ENCODE measurements at regions not wholly inside any gene's neighbourhood (a gene's known extent, or its start where the extent isn't known, plus 50 kb on each side); places are given as distances from the start of the nearest gene placed in this dataset.

DNA sequence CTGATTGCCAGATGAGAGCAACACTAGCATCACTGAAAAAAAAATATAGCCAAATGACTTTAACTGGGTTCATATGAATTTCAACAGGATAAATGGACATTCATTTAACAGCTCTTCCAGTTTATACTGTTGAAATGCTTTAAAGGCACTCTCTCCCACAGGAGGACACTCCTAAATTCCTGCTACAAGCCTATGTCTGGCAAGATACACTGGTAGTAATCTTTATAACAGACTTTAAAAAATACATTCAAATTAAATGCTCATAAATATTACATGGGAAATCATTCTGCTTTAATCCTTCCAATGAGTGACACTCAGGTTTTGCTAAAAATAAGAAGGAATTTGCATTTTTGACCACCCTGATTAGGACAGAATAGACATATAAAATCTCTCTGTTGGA, 526.7 kb upstream of the ADAMTS5 start:
- no peak overlapping the region for H2AFZ ChIP-seq (ENCODE audit: low read depth, low read length, severe bottlenecking)
- TF ChIP-seq EZH2phosphoT487 (conservative IDR thresholded peaks at IDR 0.05; ENCODE audit: low read length) (no peak), CTCF (IDR thresholded peaks at IDR 0.05; ENCODE audit: insufficient read depth, low read length, poor library complexity, severe bottlenecking) (no peak)
- no peaks in the 10 kb centered on the region for H3K27me3 ChIP-seq (ENCODE audit: low read length)

DNA sequence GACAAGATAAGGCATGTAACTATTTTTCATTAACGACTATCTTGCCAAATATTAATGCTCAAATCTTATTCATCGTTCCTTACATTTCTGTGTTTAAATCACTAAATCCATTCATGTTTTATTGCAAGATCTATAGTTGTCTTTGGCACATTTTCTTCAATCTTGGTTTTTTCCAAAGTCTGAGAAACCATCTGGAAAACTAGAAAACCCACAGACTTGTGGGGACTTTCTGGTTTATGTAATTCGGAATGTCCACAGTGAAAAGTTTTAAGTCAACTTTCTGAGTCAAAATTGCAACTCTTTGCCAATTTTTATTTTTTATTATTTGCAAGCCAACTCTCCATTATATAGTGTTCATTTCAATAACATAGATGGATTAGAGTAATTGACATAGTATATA, 520.8 kb upstream of the ADAMTS5 start:
- no peaks in the 10 kb centered on the region for H3K79me2 ChIP-seq (ENCODE audit: insufficient read depth, low read length)
- H3K27me3 ChIP-seq (ENCODE audit: low read length): no peaks in the 10 kb centered on the region
- no peak overlapping the region for H3K4me2 ChIP-seq (ENCODE audit: low read depth, low read length, poor library complexity, severe bottlenecking)
- H3F3A ChIP-seq (ENCODE audit: insufficient read depth): no peaks in the 10 kb centered on the region
- no peak overlapping the region for H3K27ac ChIP-seq (ENCODE audit: low read depth, low read length)
- H3K4me3 ChIP-seq (ENCODE audit: insufficient read depth, low read length, poor library complexity, severe bottlenecking): no peak overlapping the region
- no peaks in the 10 kb centered on the region for H4K20me1 ChIP-seq (ENCODE audit: low read depth, low read length)
- no peaks in the 10 kb centered on the region for H3K9me3 ChIP-seq (ENCODE audit: insufficient read depth, low read length)
- H2AFZ ChIP-seq (ENCODE audit: low read depth, low read length, severe bottlenecking): no peak overlapping the region
- no peak overlapping the region for H3K9ac ChIP-seq (ENCODE audit: low read length)
- H3K9me2 ChIP-seq (replicated peaks; ENCODE audit: insufficient read depth, low read length): no peaks in the 10 kb centered on the region
- no peaks in the 10 kb centered on the region for H3K36me3 ChIP-seq (ENCODE audit: low read length)
- TF ChIP-seq CTCF (IDR thresholded peaks at IDR 0.05; ENCODE audit: insufficient read depth, low read length, poor library complexity, severe bottlenecking): no peak
- no peak for TF ChIP-seq EZH2phosphoT487 (conservative IDR thresholded peaks at IDR 0.05; ENCODE audit: low read length)

More for the DNA sequence above, 526.7 kb upstream of the ADAMTS5 start:
- no peaks in the 10 kb centered on the region for H3F3A ChIP-seq (ENCODE audit: insufficient read depth)
- no peaks in the 10 kb centered on the region for H3K9me3 ChIP-seq (ENCODE audit: insufficient read depth, low read length)
- H3K79me2 ChIP-seq (ENCODE audit: insufficient read depth, low read length): no peaks in the 10 kb centered on the region
- no peaks in the 10 kb centered on the region for H3K9me2 ChIP-seq (replicated peaks; ENCODE audit: insufficient read depth, low read length)
- no peak overlapping the region for H3K27ac ChIP-seq (ENCODE audit: low read depth, low read length)
- no peaks in the 10 kb centered on the region for H4K20me1 ChIP-seq (ENCODE audit: low read depth, low read length)
- no peak overlapping the region for H3K4me2 ChIP-seq (ENCODE audit: low read depth, low read length, poor library complexity, severe bottlenecking)
- H3K9ac ChIP-seq (ENCODE audit: low read length): no peak overlapping the region
- no peaks in the 10 kb centered on the region for H3K36me3 ChIP-seq (ENCODE audit: low read length)
- H3K4me3 ChIP-seq (ENCODE audit: insufficient read depth, low read length, poor library complexity, severe bottlenecking): no peak overlapping the region

DNA sequence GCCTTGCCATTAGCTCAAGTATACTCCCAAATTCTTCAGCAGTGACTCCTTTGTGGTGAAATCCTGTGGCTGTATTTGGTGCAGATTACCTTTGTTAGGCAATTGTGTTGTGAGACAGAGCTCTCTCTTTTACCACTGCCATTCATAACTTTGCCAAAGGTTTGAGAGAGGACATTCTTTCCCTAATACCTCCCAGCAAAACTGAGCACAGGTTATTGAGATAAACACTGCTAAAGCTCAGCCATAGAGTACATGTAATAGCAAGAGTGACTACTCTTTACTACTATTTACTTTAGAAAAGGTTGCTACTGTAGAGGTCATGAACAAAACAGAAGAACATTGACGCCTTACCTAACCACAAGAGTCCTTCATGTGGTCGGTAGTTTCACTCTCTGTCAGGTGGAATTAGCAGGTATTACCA, 514.0 kb upstream of the ADAMTS5 start:
- Histone ChIP-seq H3K4me2 (ENCODE audit: low read depth, low read length, poor library complexity, severe bottlenecking) (no peak overlapping the region), H3K4me3 (ENCODE audit: insufficient read depth, low read length, poor library complexity, severe bottlenecking) (no peak overlapping the region), H3K9me3 (ENCODE audit: insufficient read depth, low read length) (no peaks in the 10 kb centered on the region; the same call in 1 of the 2 replicates), H4K20me1 (ENCODE audit: low read depth, low read length) (no peaks in the 10 kb centered on the region), H3K27me3 (ENCODE audit: low read length) (no peaks in the 10 kb centered on the region), H2AFZ (ENCODE audit: low read depth, low read length, severe bottlenecking) (no peak overlapping the region), H3K79me2 (ENCODE audit: insufficient read depth, low read length) (no peaks in the 10 kb centered on the region), H3K36me3 (ENCODE audit: low read length) (no peaks in the 10 kb centered on the region), H3K27ac (ENCODE audit: low read depth, low read length) (no peak overlapping the region), H3K9me2 (replicated peaks; ENCODE audit: insufficient read depth, low read length) (no peaks in the 10 kb centered on the region), H3F3A (ENCODE audit: insufficient read depth) (no peaks in the 10 kb centered on the region), H3K9ac (ENCODE audit: low read length) (no peak overlapping the region)
- TF ChIP-seq CTCF (IDR thresholded peaks at IDR 0.05; ENCODE audit: insufficient read depth, low read length, poor library complexity, severe bottlenecking) (no peak), EZH2phosphoT487 (conservative IDR thresholded peaks at IDR 0.05; ENCODE audit: low read length) (no peak)
